ENCODE measurements at regions not wholly inside any gene's neighbourhood (a gene's known extent, or its start where the extent isn't known, plus 50 kb on each side); places are given as distances from the start of the nearest gene placed in this dataset.

DNA sequence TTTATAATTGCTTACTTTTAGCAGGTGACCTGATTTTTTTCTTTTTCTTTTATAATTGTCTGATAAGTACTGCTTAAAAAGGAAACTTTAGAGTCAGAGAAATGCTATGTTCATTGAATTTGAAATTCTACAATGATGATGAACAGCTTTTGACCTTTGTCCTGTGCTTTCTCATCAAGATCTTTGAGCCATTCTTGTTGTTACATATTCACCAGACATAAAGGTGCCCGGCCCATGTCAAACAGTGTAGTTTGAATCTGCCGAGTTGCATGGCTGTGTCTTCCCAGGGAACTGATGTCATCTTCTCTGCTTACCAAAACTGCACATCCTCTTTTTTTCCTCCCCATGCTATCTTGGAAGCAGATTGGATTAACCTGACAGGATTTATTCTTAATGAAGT, 163.6 kb downstream of the LRRC70 start:
- no peak overlapping the region for H3K4me2 ChIP-seq (ENCODE audit: low read length)
- no peak for TF ChIP-seq EZH2 (IDR thresholded peaks at IDR 0.05; ENCODE audit: borderline replicate concordance, low read length)
- TF ChIP-seq, protein P1, sequence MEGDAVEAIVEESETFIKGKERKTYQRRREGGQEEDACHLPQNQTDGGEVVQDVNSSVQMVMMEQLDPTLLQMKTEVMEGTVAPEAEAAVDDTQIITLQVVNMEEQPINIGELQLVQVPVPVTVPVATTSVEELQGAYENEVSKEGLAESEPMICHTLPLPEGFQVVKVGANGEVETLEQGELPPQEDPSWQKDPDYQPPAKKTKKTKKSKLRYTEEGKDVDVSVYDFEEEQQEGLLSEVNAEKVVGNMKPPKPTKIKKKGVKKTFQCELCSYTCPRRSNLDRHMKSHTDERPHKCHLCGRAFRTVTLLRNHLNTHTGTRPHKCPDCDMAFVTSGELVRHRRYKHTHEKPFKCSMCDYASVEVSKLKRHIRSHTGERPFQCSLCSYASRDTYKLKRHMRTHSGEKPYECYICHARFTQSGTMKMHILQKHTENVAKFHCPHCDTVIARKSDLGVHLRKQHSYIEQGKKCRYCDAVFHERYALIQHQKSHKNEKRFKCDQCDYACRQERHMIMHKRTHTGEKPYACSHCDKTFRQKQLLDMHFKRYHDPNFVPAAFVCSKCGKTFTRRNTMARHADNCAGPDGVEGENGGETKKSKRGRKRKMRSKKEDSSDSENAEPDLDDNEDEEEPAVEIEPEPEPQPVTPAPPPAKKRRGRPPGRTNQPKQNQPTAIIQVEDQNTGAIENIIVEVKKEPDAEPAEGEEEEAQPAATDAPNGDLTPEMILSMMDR (IDR thresholded peaks at IDR 0.05; ENCODE audit: low read length), result no peak
- no peak overlapping the region for H2AFZ ChIP-seq (ENCODE audit: low read length)
- no peaks in the 10 kb centered on the region for H4K20me1 ChIP-seq (ENCODE audit: insufficient read depth, low read length)
- H3K36me3 ChIP-seq (ENCODE audit: insufficient read depth, low read length), result no peaks in the 10 kb centered on the region
- no peak overlapping the region for H3K27ac ChIP-seq (ENCODE audit: low read depth, low read length, poor library complexity, severe bottlenecking)
- H3F3A ChIP-seq (ENCODE audit: insufficient read depth, low read length), result no peaks in the 10 kb centered on the region
- H3K79me2 ChIP-seq (ENCODE audit: insufficient read depth, low read length), result no peaks in the 10 kb centered on the region
- H3K9ac ChIP-seq (ENCODE audit: low read length), result no peak overlapping the region
- no peaks in the 10 kb centered on the region for H3K9me3 ChIP-seq (ENCODE audit: low read length)
- no peaks in the 10 kb centered on the region for H3K9me2 ChIP-seq (ENCODE audit: low read depth, low read length)
- H3K4me3 ChIP-seq (ENCODE audit: low read depth, low read length, poor library complexity, severe bottlenecking), result no peak overlapping the region
- H3K27me3 ChIP-seq (ENCODE audit: insufficient read depth, low read length), result no peaks in the 10 kb centered on the region
- no peaks in the 10 kb centered on the region for H3K4me1 ChIP-seq (ENCODE audit: insufficient read depth, low read length, severe bottlenecking)

DNA sequence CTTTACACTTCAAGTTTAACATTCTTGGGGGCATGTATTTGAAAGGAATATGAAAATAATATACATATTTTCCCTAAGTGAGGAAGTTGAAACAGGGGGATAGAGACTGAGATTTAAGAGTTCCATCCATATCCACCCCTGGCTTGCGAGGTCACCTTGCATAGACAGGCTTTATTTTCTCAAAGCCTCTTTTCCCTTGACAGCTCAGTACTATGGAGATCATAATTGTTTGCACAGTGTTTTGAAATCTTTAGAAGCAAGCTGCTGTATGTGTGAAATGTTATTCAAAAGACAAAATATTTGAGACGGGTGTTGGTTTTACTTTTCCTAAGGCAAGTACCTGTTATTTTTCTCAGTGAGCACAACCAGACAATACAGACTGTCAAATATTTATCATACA, 163.1 kb downstream of the LRRC70 start:
- H3K9ac ChIP-seq (ENCODE audit: low read length), result no peak overlapping the region
- no peaks in the 10 kb centered on the region for H3F3A ChIP-seq (ENCODE audit: insufficient read depth, low read length)
- H3K27me3 ChIP-seq (ENCODE audit: insufficient read depth, low read length), result no peaks in the 10 kb centered on the region
- H3K36me3 ChIP-seq (ENCODE audit: insufficient read depth, low read length), result no peaks in the 10 kb centered on the region
- H2AFZ ChIP-seq (ENCODE audit: low read length), result no peak overlapping the region
- no peaks in the 10 kb centered on the region for H3K79me2 ChIP-seq (ENCODE audit: insufficient read depth, low read length)
- H3K4me1 ChIP-seq (ENCODE audit: insufficient read depth, low read length, severe bottlenecking), result no peaks in the 10 kb centered on the region
- TF ChIP-seq, protein P1 (IDR thresholded peaks at IDR 0.05; ENCODE audit: low read length), result no peak
- H3K27ac ChIP-seq (ENCODE audit: low read depth, low read length, poor library complexity, severe bottlenecking), result no peak overlapping the region
- H3K4me2 ChIP-seq (ENCODE audit: low read length), result no peak overlapping the region
- no peaks in the 10 kb centered on the region for H3K9me2 ChIP-seq (ENCODE audit: low read depth, low read length)
- H3K4me3 ChIP-seq (ENCODE audit: low read depth, low read length, poor library complexity, severe bottlenecking), result no peak overlapping the region
- H4K20me1 ChIP-seq (ENCODE audit: insufficient read depth, low read length), result no peaks in the 10 kb centered on the region
- H3K9me3 ChIP-seq (ENCODE audit: low read length), result no peaks in the 10 kb centered on the region

DNA sequence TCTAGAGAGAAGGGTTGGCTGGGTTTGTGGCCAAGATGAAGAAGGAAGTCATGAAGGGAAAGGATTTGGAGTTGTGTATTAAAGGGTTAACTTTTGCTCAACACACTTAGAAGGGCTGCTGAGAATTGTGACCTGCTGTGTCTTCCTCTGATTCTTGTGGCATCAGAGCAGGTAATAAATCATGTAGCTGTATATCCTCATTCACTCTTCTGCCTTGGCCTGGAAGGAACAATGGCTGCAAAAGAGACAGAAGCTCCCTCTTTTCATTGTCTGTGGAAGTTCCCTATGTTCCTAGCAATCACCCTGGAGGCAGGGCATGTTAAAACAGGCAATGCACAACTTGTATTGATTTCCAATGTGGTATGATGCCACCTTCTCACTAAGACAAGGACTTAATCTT, 159.1 kb downstream of the LRRC70 start:
- Histone ChIP-seq H3K27me3 (ENCODE audit: insufficient read depth, low read length) (no peaks in the 10 kb centered on the region), H3K79me2 (ENCODE audit: insufficient read depth, low read length) (no peaks in the 10 kb centered on the region), H2AFZ (ENCODE audit: low read length) (no peak overlapping the region), H3K27ac (ENCODE audit: low read depth, low read length, poor library complexity, severe bottlenecking) (no peak overlapping the region), H3K9me3 (ENCODE audit: low read length) (no peaks in the 10 kb centered on the region), H3K36me3 (ENCODE audit: insufficient read depth, low read length) (no peaks in the 10 kb centered on the region), H3K4me3 (ENCODE audit: low read depth, low read length, poor library complexity, severe bottlenecking) (no peak overlapping the region), H4K20me1 (ENCODE audit: insufficient read depth, low read length) (no peaks in the 10 kb centered on the region), H3K4me1 (ENCODE audit: insufficient read depth, low read length, severe bottlenecking) (no peaks in the 10 kb centered on the region), H3K9ac (ENCODE audit: low read length) (no peak overlapping the region), H3K4me2 (ENCODE audit: low read length) (no peak overlapping the region), H3K9me2 (ENCODE audit: low read depth, low read length) (no peaks in the 10 kb centered on the region), H3F3A (ENCODE audit: insufficient read depth, low read length) (no peaks in the 10 kb centered on the region)
- TF ChIP-seq, protein P1 (IDR thresholded peaks at IDR 0.05; ENCODE audit: low read length), result no peak
- no peak for TF ChIP-seq EZH2 (IDR thresholded peaks at IDR 0.05; ENCODE audit: borderline replicate concordance, low read length)

All from OCI-LY1 (cell line).